ENCODE measurements at regions not wholly inside any gene's neighbourhood (a gene's known extent, or its start where the extent isn't known, plus 50 kb on each side); places are given as distances from the start of the nearest gene placed in this dataset.

GRCh38 chr1:104064399-104064798 is 314.7 kb downstream of the AMY1C start:
- TF ChIP-seq, protein P1, sequence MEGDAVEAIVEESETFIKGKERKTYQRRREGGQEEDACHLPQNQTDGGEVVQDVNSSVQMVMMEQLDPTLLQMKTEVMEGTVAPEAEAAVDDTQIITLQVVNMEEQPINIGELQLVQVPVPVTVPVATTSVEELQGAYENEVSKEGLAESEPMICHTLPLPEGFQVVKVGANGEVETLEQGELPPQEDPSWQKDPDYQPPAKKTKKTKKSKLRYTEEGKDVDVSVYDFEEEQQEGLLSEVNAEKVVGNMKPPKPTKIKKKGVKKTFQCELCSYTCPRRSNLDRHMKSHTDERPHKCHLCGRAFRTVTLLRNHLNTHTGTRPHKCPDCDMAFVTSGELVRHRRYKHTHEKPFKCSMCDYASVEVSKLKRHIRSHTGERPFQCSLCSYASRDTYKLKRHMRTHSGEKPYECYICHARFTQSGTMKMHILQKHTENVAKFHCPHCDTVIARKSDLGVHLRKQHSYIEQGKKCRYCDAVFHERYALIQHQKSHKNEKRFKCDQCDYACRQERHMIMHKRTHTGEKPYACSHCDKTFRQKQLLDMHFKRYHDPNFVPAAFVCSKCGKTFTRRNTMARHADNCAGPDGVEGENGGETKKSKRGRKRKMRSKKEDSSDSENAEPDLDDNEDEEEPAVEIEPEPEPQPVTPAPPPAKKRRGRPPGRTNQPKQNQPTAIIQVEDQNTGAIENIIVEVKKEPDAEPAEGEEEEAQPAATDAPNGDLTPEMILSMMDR (IDR thresholded peaks at IDR 0.05) = no peak
- DNase-seq (ENCODE audit: low spot score) = no peak
- Histone ChIP-seq H3K27ac (no peak overlapping the region), H3K4me3 (no peak overlapping the region)

GRCh38 chr1:104072915-104073371 is 323.2 kb downstream of the AMY1C start:
- Histone ChIP-seq H3K27ac (no peak overlapping the region), H3K4me3 (no peak overlapping the region)
- DNase-seq (ENCODE audit: low spot score) = no peak
- TF ChIP-seq, protein P1 (IDR thresholded peaks at IDR 0.05) = no peak

DNA sequence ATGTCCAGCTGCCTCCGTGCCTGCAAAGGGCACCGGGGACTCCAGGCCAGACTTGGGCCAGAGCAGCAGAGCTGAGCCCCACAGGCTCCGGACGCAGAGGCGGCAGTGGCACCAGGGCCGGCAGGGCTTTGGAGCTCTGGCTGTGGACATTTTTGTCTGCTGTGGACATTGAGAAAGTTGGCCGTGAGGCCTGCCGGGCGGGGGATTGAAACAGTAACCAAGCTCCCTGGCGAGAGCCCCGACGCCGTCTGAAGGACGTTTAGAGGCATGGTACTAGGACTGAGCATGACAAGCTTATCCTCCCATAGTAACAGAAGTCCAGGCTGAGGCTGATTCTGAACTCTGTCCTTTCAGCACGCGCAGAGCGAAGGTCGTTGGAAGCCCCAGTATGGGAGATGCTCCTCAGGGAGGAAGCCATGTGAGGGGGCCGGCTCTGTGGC is 323.8 kb downstream of the AMY1C start:
- TF ChIP-seq, protein P1 (IDR thresholded peaks at IDR 0.05) = no peak
- Histone ChIP-seq H3K27ac (no peak overlapping the region), H3K4me3 (no peak overlapping the region)
- no peak for DNase-seq (ENCODE audit: low spot score)

DNA sequence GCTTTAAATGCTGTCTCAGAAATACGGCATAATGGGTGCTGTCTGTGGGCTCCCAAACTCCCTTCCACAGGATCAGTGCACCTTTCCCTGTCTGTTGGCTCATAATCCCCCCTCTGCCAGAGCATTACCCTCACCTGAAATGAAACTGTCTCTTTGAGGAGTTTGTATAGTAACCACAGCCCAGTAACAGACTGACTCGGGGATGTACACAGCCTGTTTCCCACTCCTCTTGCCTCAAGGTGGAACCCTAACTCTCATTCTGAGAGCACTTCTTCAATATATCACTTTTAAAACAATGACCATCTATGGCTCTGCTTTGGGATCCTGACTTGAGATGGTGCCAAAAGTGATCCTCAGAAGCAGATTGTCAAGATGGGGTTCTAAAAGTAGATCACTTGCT is 332.5 kb downstream of the AMY1C start:
- DNase-seq (ENCODE audit: low spot score) = no peak
- TF ChIP-seq, protein P1 (IDR thresholded peaks at IDR 0.05) = no peak
- Histone ChIP-seq H3K27ac (no peak overlapping the region), H3K4me3 (no peak overlapping the region)

DNA sequence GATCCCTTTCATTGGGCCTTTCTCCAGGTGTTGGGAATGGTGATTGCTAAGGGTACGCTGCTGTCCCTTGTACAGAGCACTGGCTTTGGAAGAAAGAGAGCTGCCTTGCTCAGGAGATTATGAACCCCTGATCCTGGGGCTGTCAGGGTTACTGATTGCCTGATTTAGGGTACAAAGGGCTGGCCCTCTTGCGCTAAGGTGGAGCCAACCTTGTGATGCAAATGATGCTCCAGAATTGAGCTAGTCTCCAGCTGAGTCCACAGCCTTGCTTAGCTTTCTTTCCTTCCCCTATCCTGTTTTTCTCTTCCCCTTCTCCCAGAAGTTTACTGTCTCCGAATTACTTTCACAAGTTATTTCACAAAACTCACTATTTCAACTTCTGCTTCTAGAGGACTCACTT is 334.7 kb downstream of the AMY1C start:
- no peak for DNase-seq (ENCODE audit: low spot score)
- TF ChIP-seq, protein P1 (IDR thresholded peaks at IDR 0.05) = no peak
- no peak overlapping the region for H3K27ac ChIP-seq
- no peak overlapping the region for H3K4me3 ChIP-seq

- TF ChIP-seq, protein P1 (IDR thresholded peaks at IDR 0.05) = no peak
- Histone ChIP-seq H3K4me3 (no peak overlapping the region), H3K27ac (no peak overlapping the region)
- DNase-seq (ENCODE audit: low spot score) = no peak
These were observed 343.0 kb downstream of the AMY1C start for GRCh38 chr1:104092698-104093097.

DNA sequence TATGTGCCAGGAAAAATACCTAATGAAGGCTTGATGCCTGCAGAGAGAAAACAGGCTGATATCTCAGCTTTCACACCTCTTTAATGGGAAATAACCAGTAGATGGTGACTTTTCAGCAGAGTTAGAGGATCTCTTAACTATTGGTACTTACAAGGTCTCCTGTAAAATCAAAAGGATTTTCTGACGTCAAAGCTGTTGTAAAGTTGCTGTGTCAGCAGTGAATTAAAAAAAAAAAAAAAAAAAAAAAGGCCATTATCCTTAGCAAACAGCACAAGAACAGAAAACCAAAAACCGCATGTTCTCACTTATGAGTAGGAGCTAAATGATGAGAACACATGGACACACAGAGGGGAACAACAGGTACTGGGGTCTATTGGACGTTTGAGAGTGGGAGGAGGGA is 349.1 kb downstream of the AMY1C start:
- H3K27ac ChIP-seq = no peak overlapping the region
- TF ChIP-seq, protein P1 (IDR thresholded peaks at IDR 0.05) = no peak
- no peak for DNase-seq (ENCODE audit: low spot score)
- no peak overlapping the region for H3K4me3 ChIP-seq

Data from coronary artery (tissue), 2 donors.